GM21529 (cell line): ENCODE measurements at regions not wholly inside any gene's neighbourhood (a gene's known extent, or its start where the extent isn't known, plus 50 kb on each side); places are given as distances from the start of the nearest gene placed in this dataset.

ENCODE experiments used
- ATAC-seq: cut with Tn5 transposase; IDR thresholded peaks from one replicate; pipeline ENCODE4 v1.9.1; 2021; ENCODE audit not compliant: unreplicated experiment

GRCh38 chr1:87806379-87807094 is 477.9 kb downstream of the LMO4 start:
- ATAC-seq, result no peak

- no peak for ATAC-seq
Observed at GRCh38 chr1:87810166-87810565, 481.5 kb downstream of the LMO4 start.

- peak; percentile 88 for ATAC-seq
Observed at GRCh38 chr1:87812871-87813577, 484.3 kb downstream of the LMO4 start.

- ATAC-seq, result no peak
Observed at GRCh38 chr1:87814573-87814972, 485.9 kb downstream of the LMO4 start.

GRCh38 chr1:87816646-87817045 is 488.0 kb downstream of the LMO4 start:
- no peak for ATAC-seq

GRCh38 chr1:87820668-87821334 is 492.1 kb downstream of the LMO4 start:
- no peak for ATAC-seq

- no peak for ATAC-seq
Observed at GRCh38 chr1:87821335-87821697, 492.6 kb downstream of the LMO4 start.

- ATAC-seq, result peak; percentile 92
Observed at GRCh38 chr1:87826681-87827251, 498.1 kb downstream of the LMO4 start.

- no peak for ATAC-seq
Observed at GRCh38 chr1:87829360-87829759, 500.7 kb downstream of the LMO4 start.

- ATAC-seq, result no peak
Observed at GRCh38 chr1:87830432-87830978, 501.8 kb downstream of the LMO4 start.

GRCh38 chr1:87833166-87833565 is 504.5 kb downstream of the LMO4 start:
- no peak for ATAC-seq

- no peak for ATAC-seq
Observed at GRCh38 chr1:87834151-87834550, 505.5 kb downstream of the LMO4 start.

GRCh38 chr1:87834941-87835340 is 506.3 kb downstream of the LMO4 start:
- no peak for ATAC-seq

- peak; percentile 76 for ATAC-seq
Observed at GRCh38 chr1:87840767-87841166, 512.1 kb downstream of the LMO4 start.

GRCh38 chr1:87841332-87841731 is 512.7 kb downstream of the LMO4 start:
- ATAC-seq, result no peak

GRCh38 chr1:87842156-87842555 is 513.5 kb downstream of the LMO4 start:
- no peak for ATAC-seq

- no peak for ATAC-seq
Observed at GRCh38 chr1:87844251-87844650, 515.6 kb downstream of the LMO4 start.

GRCh38 chr1:87851490-87851889 is 522.8 kb downstream of the LMO4 start:
- no peak for ATAC-seq

GRCh38 chr1:87852410-87853161 is 523.9 kb downstream of the LMO4 start:
- ATAC-seq, result no peak

- ATAC-seq, result no peak
Observed at GRCh38 chr1:87853576-87854351, 525.1 kb downstream of the LMO4 start.
